Liver (tissue), 7 donors: ENCODE measurements at regions not wholly inside any gene's neighbourhood (a gene's known extent, or its start where the extent isn't known, plus 50 kb on each side); places are given as distances from the start of the nearest gene placed in this dataset.

ENCODE experiments used
- DNase-seq: peaks from one replicate; pipeline ENCODE4 v3.0.0-alpha.2; 2017; ENCODE audit warnings: low spot score
- H3K27ac ChIP-seq, 2 donors: one replicate each; pipeline ENCODE4 v1.7.0; 2013; ENCODE audit warnings: inconsistent platforms in 2 of 2, low read length in 2 of 2, control low read depth in 1 of 2, low read depth in 1 of 2, mild to moderate bottlenecking in 1 of 2
- H3K27me3 ChIP-seq, 4 donors: one replicate each; pipeline versions ENCODE4 v1.6.1 to v1.7.0; 2013; ENCODE audit warnings: low read length in 3 of 4, inconsistent platforms in 1 of 4, mild to moderate bottlenecking in 1 of 4, moderate library complexity in 1 of 4; ENCODE audit not compliant: control insufficient read depth in 4 of 4, insufficient read depth in 4 of 4
- H3K36me3 ChIP-seq, 4 donors: one replicate each; pipeline versions ENCODE4 v1.6.1 to v1.7.0; 2013; ENCODE audit warnings: low read length in 3 of 4, mild to moderate bottlenecking in 3 of 4, low read depth in 1 of 4, moderate library complexity in 1 of 4; ENCODE audit not compliant: control insufficient read depth in 4 of 4, insufficient read depth in 3 of 4
- H3K4me1 ChIP-seq, 4 donors: one replicate each; pipeline versions ENCODE4 v1.6.1 to v1.7.0; 2013; ENCODE audit warnings: low read length in 3 of 4, mild to moderate bottlenecking in 3 of 4, moderate library complexity in 1 of 4; ENCODE audit not compliant: control insufficient read depth in 4 of 4, insufficient read depth in 4 of 4
- H3K4me3 ChIP-seq, 3 donors: one replicate each; pipeline versions ENCODE4 v1.6.1 to v1.7.0; 2013; ENCODE audit warnings: low read length in 3 of 3, control low read depth in 1 of 3, low read depth in 1 of 3, mild to moderate bottlenecking in 1 of 3
- H3K9ac ChIP-seq, 2 donors: one replicate each; pipeline ENCODE4 v1.7.0; 2013; ENCODE audit warnings: low read length in 2 of 2, mild to moderate bottlenecking in 2 of 2, moderate library complexity in 2 of 2, control low read depth in 1 of 2, low read depth in 1 of 2
- H3K9me3 ChIP-seq, 4 donors: one replicate each; pipeline versions ENCODE4 v1.6.1 to v1.7.0; 2013; ENCODE audit warnings: low read length in 3 of 4; ENCODE audit not compliant: control insufficient read depth in 4 of 4
- EGR1 ChIP-seq, 2 donors: IDR thresholded peaks; 2 replicates each; pipeline ENCODE4 v1.6.1; 2016 to 2018; ENCODE audit warnings: antibody characterized with exemption in 2 of 2, low read depth in 2 of 2
- FOXA1 ChIP-seq: IDR thresholded peaks from 2 replicates; pipeline ENCODE4 v1.6.1; 2016; ENCODE audit warnings: antibody characterized with exemption
- FOXA2 ChIP-seq: IDR thresholded peaks from 2 replicates; pipeline ENCODE4 v1.6.1; 2016; ENCODE audit warnings: antibody characterized with exemption
- GABPA ChIP-seq, 2 donors: IDR thresholded peaks in 1 of 2; conservative IDR thresholded peaks in 1 of 2; 2 replicates each; pipeline ENCODE4 v1.6.1; 2016; ENCODE audit warnings: antibody characterized with exemption in 2 of 2, mild to moderate bottlenecking in 1 of 2, moderate library complexity in 1 of 2
- HNF4A ChIP-seq, 2 donors: conservative IDR thresholded peaks; 2 replicates each; pipeline ENCODE4 v1.6.1; 2016; ENCODE audit warnings: antibody characterized with exemption in 2 of 2, mild to moderate bottlenecking in 2 of 2
- JUND ChIP-seq, 2 donors: IDR thresholded peaks; 2 replicates each; pipeline ENCODE4 v1.6.1; 2016; ENCODE audit warnings: antibody characterized with exemption in 2 of 2
- NR2F2 ChIP-seq: IDR thresholded peaks from 2 replicates; pipeline ENCODE4 v1.6.1; 2016; ENCODE audit warnings: antibody characterized with exemption
- RAD21 ChIP-seq, 2 donors: IDR thresholded peaks; 2 replicates each; pipeline ENCODE4 v1.6.1; 2016; ENCODE audit warnings: antibody characterized with exemption in 2 of 2, mild to moderate bottlenecking in 2 of 2
- RXRA ChIP-seq, 2 donors: IDR thresholded peaks; 2 replicates each; pipeline ENCODE4 v1.6.1; 2017 to 2018; ENCODE audit warnings: antibody characterized with exemption in 2 of 2, mild to moderate bottlenecking in 1 of 2
- SP1 ChIP-seq: IDR thresholded peaks from 2 replicates; pipeline ENCODE4 v1.6.1; 2018; ENCODE audit warnings: antibody characterized with exemption, mild to moderate bottlenecking
- TAF1 ChIP-seq: conservative IDR thresholded peaks from 2 replicates; pipeline ENCODE4 v1.6.1; 2016; ENCODE audit warnings: antibody characterized with exemption, mild to moderate bottlenecking
- YY1 ChIP-seq: IDR thresholded peaks from 2 replicates; pipeline ENCODE4 v1.6.1; 2016; ENCODE audit warnings: antibody characterized with exemption, mild to moderate bottlenecking
- WGBS: extraction: QIAGEN DNeasy Blood & Tissue Kit; methylation state at CpG from one replicate; pipeline ENCODE4 v1.1.7; 2013; 5-methylcytosine and 5-hydroxymethylcytosine counted together
- TF ChIP-seq, protein P1 (sequence below): IDR thresholded peaks from 2 replicates; pipeline ENCODE4 v1.6.1; 2016; ENCODE audit warnings: antibody characterized with exemption, mild to moderate bottlenecking
- TF ChIP-seq, protein P2 (sequence below): IDR thresholded peaks from 2 replicates; pipeline ENCODE4 v1.6.1; 2016; ENCODE audit warnings: antibody characterized with exemption
- TF ChIP-seq, protein P3 (sequence below): IDR thresholded peaks from 2 replicates; pipeline ENCODE4 v1.6.1; 2016; ENCODE audit warnings: antibody characterized with exemption
- TF ChIP-seq, protein P4 (sequence below): IDR thresholded peaks from 2 replicates; pipeline ENCODE4 v1.6.1; 2016; ENCODE audit warnings: antibody characterized with exemption
- donor health status: healthy.
- donor health status: healthy.
- donor health status: healthy.
- donor health status: healthy.

DNA sequence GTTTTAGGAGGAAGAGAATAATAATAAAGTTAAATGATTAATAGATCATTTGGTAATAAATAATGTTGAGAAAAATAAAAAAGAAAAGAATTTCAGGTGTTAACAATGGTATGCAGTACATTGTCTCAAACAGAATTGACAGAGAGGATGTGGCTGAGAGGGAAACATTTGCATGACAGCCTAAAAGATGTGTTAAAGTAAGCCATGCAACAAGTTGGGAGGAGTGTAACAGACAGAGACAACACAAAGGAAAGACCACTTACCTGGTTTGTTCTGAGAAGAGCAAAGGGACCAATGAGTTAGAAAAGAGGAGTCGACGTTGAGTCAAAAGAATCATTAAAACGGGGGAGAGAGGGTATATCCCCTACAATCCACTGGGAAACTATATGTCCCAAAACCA lies 814.0 kb downstream of the KCNT2 start:
- Histone ChIP-seq H3K4me1 (no peaks in the 10 kb centered on the region), H3K4me3 (no peak overlapping the region), H3K27ac (no peak overlapping the region), H3K27me3 (no peaks in the 10 kb centered on the region), H3K9ac (no peak overlapping the region), H3K9me3 (peaks cover 0 to 8% (median 5%) of the 10 kb centered on the region in 4 donors), H3K36me3 (no peaks in the 10 kb centered on the region)
- 86% methylated on average over 3 of the region's 3 CpGs for WGBS
- DNase-seq: no peak
- TF ChIP-seq JUND (IDR thresholded peaks at IDR 0.05) (no peak), TAF1 (no peak), RXRA (IDR thresholded peaks at IDR 0.05) (no peak), GABPA (IDR thresholded peaks at IDR 0.05 in 1 of 2, conservative IDR thresholded peaks at IDR 0.05 in 1 of 2) (no peak), HNF4A (conservative IDR thresholded peaks at IDR 0.05) (no peak), RAD21 (IDR thresholded peaks at IDR 0.05) (no peak), NR2F2 (no peak), YY1 (no peak), EGR1 (IDR thresholded peaks at IDR 0.05; ENCODE audit: low read depth in 2 of 2) (no peak), FOXA2 (no peak), SP1 (no peak)
- TF ChIP-seq, protein P1, sequence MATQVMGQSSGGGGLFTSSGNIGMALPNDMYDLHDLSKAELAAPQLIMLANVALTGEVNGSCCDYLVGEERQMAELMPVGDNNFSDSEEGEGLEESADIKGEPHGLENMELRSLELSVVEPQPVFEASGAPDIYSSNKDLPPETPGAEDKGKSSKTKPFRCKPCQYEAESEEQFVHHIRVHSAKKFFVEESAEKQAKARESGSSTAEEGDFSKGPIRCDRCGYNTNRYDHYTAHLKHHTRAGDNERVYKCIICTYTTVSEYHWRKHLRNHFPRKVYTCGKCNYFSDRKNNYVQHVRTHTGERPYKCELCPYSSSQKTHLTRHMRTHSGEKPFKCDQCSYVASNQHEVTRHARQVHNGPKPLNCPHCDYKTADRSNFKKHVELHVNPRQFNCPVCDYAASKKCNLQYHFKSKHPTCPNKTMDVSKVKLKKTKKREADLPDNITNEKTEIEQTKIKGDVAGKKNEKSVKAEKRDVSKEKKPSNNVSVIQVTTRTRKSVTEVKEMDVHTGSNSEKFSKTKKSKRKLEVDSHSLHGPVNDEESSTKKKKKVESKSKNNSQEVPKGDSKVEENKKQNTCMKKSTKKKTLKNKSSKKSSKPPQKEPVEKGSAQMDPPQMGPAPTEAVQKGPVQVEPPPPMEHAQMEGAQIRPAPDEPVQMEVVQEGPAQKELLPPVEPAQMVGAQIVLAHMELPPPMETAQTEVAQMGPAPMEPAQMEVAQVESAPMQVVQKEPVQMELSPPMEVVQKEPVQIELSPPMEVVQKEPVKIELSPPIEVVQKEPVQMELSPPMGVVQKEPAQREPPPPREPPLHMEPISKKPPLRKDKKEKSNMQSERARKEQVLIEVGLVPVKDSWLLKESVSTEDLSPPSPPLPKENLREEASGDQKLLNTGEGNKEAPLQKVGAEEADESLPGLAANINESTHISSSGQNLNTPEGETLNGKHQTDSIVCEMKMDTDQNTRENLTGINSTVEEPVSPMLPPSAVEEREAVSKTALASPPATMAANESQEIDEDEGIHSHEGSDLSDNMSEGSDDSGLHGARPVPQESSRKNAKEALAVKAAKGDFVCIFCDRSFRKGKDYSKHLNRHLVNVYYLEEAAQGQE: no peak
- TF ChIP-seq, protein P2, sequence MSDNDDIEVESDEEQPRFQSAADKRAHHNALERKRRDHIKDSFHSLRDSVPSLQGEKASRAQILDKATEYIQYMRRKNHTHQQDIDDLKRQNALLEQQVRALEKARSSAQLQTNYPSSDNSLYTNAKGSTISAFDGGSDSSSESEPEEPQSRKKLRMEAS: no peak
- TF ChIP-seq, protein P3, sequence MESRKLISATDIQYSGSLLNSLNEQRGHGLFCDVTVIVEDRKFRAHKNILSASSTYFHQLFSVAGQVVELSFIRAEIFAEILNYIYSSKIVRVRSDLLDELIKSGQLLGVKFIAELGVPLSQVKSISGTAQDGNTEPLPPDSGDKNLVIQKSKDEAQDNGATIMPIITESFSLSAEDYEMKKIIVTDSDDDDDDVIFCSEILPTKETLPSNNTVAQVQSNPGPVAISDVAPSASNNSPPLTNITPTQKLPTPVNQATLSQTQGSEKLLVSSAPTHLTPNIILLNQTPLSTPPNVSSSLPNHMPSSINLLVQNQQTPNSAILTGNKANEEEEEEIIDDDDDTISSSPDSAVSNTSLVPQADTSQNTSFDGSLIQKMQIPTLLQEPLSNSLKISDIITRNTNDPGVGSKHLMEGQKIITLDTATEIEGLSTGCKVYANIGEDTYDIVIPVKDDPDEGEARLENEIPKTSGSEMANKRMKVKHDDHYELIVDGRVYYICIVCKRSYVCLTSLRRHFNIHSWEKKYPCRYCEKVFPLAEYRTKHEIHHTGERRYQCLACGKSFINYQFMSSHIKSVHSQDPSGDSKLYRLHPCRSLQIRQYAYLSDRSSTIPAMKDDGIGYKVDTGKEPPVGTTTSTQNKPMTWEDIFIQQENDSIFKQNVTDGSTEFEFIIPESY: no peak
- TF ChIP-seq, protein P4, sequence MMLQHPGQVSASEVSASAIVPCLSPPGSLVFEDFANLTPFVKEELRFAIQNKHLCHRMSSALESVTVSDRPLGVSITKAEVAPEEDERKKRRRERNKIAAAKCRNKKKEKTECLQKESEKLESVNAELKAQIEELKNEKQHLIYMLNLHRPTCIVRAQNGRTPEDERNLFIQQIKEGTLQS: no peak

DNA sequence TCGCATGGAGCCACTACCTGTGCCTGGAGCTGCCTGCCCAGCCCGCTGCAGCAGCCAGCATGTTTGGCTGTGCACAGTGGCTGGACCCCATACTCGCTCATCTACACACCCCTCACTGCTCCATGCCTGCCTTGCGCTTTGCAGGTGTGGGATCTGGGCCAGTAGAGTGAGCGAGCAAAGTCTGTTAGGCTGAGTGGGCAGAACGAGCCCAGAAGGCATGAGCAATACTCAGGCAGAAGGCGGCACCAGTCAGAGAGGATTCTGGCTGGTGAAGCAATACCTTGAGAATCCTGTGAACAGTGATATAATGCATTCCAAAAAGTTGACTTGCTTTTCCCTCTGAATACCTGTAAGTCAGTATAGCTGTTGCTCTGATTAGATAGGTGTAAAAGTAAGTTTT lies 816.4 kb downstream of the KCNT2 start:
- Histone ChIP-seq H3K27me3 (no peaks in the 10 kb centered on the region), H3K9me3 (peaks cover 0 to 11% (median 5%) of the 10 kb centered on the region in 4 donors), H3K36me3 (no peaks in the 10 kb centered on the region), H3K4me3 (no peak overlapping the region), H3K27ac (no peak overlapping the region), H3K4me1 (no peaks in the 10 kb centered on the region), H3K9ac (no peak overlapping the region)
- no peak for DNase-seq
- TF ChIP-seq RXRA (IDR thresholded peaks at IDR 0.05): no peak
- TF ChIP-seq FOXA1: no peak
- no peak for TF ChIP-seq SP1
- TF ChIP-seq FOXA2: no peak
- no peak for TF ChIP-seq GABPA (IDR thresholded peaks at IDR 0.05 in 1 of 2, conservative IDR thresholded peaks at IDR 0.05 in 1 of 2)
- TF ChIP-seq YY1: no peak
- no peak for TF ChIP-seq RAD21 (IDR thresholded peaks at IDR 0.05)
- TF ChIP-seq, protein P4: no peak
- no peak for TF ChIP-seq HNF4A (conservative IDR thresholded peaks at IDR 0.05)
- 90% methylated on average over 7 of the region's 7 CpGs for WGBS
